ENCODE measurements at regions not wholly inside any gene's neighbourhood (a gene's known extent, or its start where the extent isn't known, plus 50 kb on each side); places are given as distances from the start of the nearest gene placed in this dataset.

DNA sequence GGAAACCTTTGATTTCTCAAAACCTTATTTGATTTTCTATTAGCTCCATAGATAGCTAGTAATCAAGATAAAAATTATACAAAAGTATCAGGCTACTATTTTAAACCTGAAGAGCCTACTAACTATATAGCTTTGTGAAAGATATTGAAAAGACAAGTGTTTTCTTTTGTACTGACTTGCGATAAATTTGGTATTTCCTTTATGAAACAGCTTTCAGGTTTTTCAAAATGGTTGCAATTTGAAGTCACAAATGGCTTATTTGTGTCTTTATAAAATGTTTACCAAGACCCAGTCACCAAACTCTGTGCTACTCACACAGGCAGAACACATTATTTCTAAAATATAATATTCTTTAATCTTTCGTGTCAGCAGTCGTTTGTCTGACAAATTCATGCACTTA is 167.5 kb upstream of the ALCAM start:
- TF ChIP-seq TARDBP (IDR thresholded peaks at IDR 0.05) (no peak), CTBP1 (IDR thresholded peaks at IDR 0.05; ENCODE audit: borderline replicate concordance) (no peak), ELF4 (IDR thresholded peaks at IDR 0.05) (no peak), FOXM1 (IDR thresholded peaks at IDR 0.05; ENCODE audit: borderline replicate concordance) (no peak), BHLHE40 (IDR thresholded peaks at IDR 0.05; ENCODE audit: borderline replicate concordance) (no peak), LEF1 (IDR thresholded peaks at IDR 0.05; ENCODE audit: borderline replicate concordance) (no peak), FOXA1 (IDR thresholded peaks at IDR 0.05) (no peak), SP1 (IDR thresholded peaks at IDR 0.05) (no peak), FOXK2 (IDR thresholded peaks at IDR 0.05) (no peak), SUZ12 (IDR thresholded peaks at IDR 0.05) (no peak), ARNT (IDR thresholded peaks at IDR 0.05) (no peak), NFRKB (IDR thresholded peaks at IDR 0.05) (no peak), HDGF (IDR thresholded peaks at IDR 0.05; ENCODE audit: borderline replicate concordance) (no peak)

Data from HEK293T (cell line).